HG02840 (cell line): ENCODE measurements at regions not wholly inside any gene's neighbourhood (a gene's known extent, or its start where the extent isn't known, plus 50 kb on each side); places are given as distances from the start of the nearest gene placed in this dataset.

Experiments used
- ATAC-seq: cut with Tn5 transposase; IDR thresholded peaks from one replicate; pipeline ENCODE4 v1.9.1; 2021; ENCODE audit warnings: mild to moderate bottlenecking, moderate library complexity, moderate number of reproducible peaks; ENCODE audit not compliant: unreplicated experiment, low FRiP score

GRCh38 chr6:22668307-22668706 is 98.9 kb downstream of the HDGFL1 start:
- no peak for ATAC-seq

GRCh38 chr6:22668717-22669116 is 99.4 kb downstream of the HDGFL1 start:
- ATAC-seq = no peak

- no peak for ATAC-seq
Measured at GRCh38 chr6:22670605-22671004, 101.2 kb downstream of the HDGFL1 start.

- ATAC-seq = no peak
Measured at GRCh38 chr6:22673474-22673873, 104.1 kb downstream of the HDGFL1 start.

- no peak for ATAC-seq
Measured at GRCh38 chr6:22680950-22681349, 111.6 kb downstream of the HDGFL1 start.

- no peak for ATAC-seq
Measured at GRCh38 chr6:22681761-22682160, 112.4 kb downstream of the HDGFL1 start.

- no peak for ATAC-seq
Measured at GRCh38 chr6:22682979-22683378, 113.6 kb downstream of the HDGFL1 start.

GRCh38 chr6:22690446-22690845 is 121.1 kb downstream of the HDGFL1 start:
- no peak for ATAC-seq

GRCh38 chr6:22694092-22694724 is 124.8 kb downstream of the HDGFL1 start:
- ATAC-seq = no peak

- no peak for ATAC-seq
Measured at GRCh38 chr6:22696481-22696880, 127.1 kb downstream of the HDGFL1 start.

- no peak for ATAC-seq
Measured at GRCh38 chr6:22697306-22697705, 127.9 kb downstream of the HDGFL1 start.

GRCh38 chr6:22699151-22699550 is 129.8 kb downstream of the HDGFL1 start:
- ATAC-seq = no peak

- ATAC-seq = no peak
Measured at GRCh38 chr6:22706651-22707050, 137.3 kb downstream of the HDGFL1 start.

- ATAC-seq = no peak
Measured at GRCh38 chr6:22708469-22708868, 139.1 kb downstream of the HDGFL1 start.

- no peak for ATAC-seq
Measured at GRCh38 chr6:22709803-22710202, 140.4 kb downstream of the HDGFL1 start.

- no peak for ATAC-seq
Measured at GRCh38 chr6:22716721-22717120, 147.4 kb downstream of the HDGFL1 start.

GRCh38 chr6:22717915-22718314 is 148.5 kb downstream of the HDGFL1 start:
- ATAC-seq = no peak

GRCh38 chr6:22722913-22723312 is 153.5 kb downstream of the HDGFL1 start:
- ATAC-seq = no peak

- ATAC-seq = no peak
Measured at GRCh38 chr6:22726966-22727365, 157.6 kb downstream of the HDGFL1 start.

GRCh38 chr6:22727710-22728109 is 158.3 kb downstream of the HDGFL1 start:
- no peak for ATAC-seq

GRCh38 chr6:22732176-22732970 is 163.0 kb downstream of the HDGFL1 start:
- no peak for ATAC-seq

- ATAC-seq = no peak
Measured at GRCh38 chr6:22736740-22737139, 167.4 kb downstream of the HDGFL1 start.
